ENCODE measurements at regions not wholly inside any gene's neighbourhood (a gene's known extent, or its start where the extent isn't known, plus 50 kb on each side); places are given as distances from the start of the nearest gene placed in this dataset.

- no peak for TF ChIP-seq ZNF16 (tag by site-specific recombination; IDR thresholded peaks at IDR 0.05; ENCODE audit: low read depth)
These were observed 542.6 kb downstream of the TMEM114 start (continued) for GRCh38 chr16:8047736-8048135.

- TF ChIP-seq ZFHX2 (tag by site-specific recombination; conservative IDR thresholded peaks at IDR 0.05) = no peak
- TF ChIP-seq SP7 (tag by site-specific recombination; IDR thresholded peaks at IDR 0.05) = no peak
- TF ChIP-seq BCL6B (tag by site-specific recombination; IDR thresholded peaks at IDR 0.05) = no peak
- no peak for TF ChIP-seq ZNF837 (tag by site-specific recombination; IDR thresholded peaks at IDR 0.05)
- TF ChIP-seq ZNF37A (tag by site-specific recombination; IDR thresholded peaks at IDR 0.05) = no peak
- TF ChIP-seq ZNF529 (tag by site-specific recombination; IDR thresholded peaks at IDR 0.05; ENCODE audit: insufficient replicate concordance) = no peak
- TF ChIP-seq TRIM28 (IDR thresholded peaks at IDR 0.05; ENCODE audit: borderline replicate concordance, low read length) = no peak
- no peak for TF ChIP-seq SETDB1 (IDR thresholded peaks at IDR 0.05; ENCODE audit: insufficient read length, low read length)
- no peaks in the 10 kb centered on the region for H3K4me1 ChIP-seq (ENCODE audit: control insufficient read depth, insufficient read depth, low read length)
- H3K4me3 ChIP-seq (ENCODE audit: low read depth, low read length) = no peak overlapping the region
- no peak overlapping the region for H3K27ac ChIP-seq (ENCODE audit: extremely low read depth, low read depth, low read length)
- H3K36me3 ChIP-seq (ENCODE audit: control insufficient read depth in 2 of 2, insufficient read depth in 1 of 2, low read length in 2 of 2) = no peaks in the 10 kb centered on the region
- POLR2A ChIA-PET = no interaction called here
- no peaks in the 10 kb centered on the region for H3K9me3 ChIP-seq (ENCODE audit: control insufficient read depth, insufficient read depth, low read depth, low read length)
- CTCF ChIA-PET = no interaction called here
These were observed 545.5 kb downstream of the TMEM114 start for GRCh38 chr16:8044796-8045195.

DNA sequence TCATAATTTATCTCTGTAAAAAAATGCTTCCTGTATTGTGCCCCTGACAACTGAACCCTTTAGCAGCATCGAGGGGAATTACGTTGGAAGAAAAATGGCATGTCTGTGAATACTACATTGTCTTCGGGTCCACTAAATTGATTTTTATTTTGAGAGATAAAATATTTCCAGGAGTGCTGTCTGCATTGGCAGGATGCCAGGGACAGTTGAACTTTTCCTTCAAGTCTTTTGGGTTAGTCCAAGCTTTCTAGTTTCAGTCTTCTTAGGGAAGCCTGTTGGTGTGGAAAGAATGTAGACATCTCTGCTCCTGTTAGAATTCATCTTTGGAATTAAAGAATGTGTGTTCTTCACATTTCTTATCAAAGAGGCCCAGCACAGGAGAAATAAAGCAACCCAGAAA is 557.9 kb downstream of the TMEM114 start:
- Histone ChIP-seq H3K36me3 (ENCODE audit: control insufficient read depth in 2 of 2, insufficient read depth in 1 of 2, low read length in 2 of 2) (no peaks in the 10 kb centered on the region), H3K9me3 (ENCODE audit: control insufficient read depth, insufficient read depth, low read depth, low read length) (no peaks in the 10 kb centered on the region), H3K4me1 (ENCODE audit: control insufficient read depth, insufficient read depth, low read length) (no peaks in the 10 kb centered on the region), H3K27ac (ENCODE audit: extremely low read depth, low read depth, low read length) (no peak overlapping the region), H3K4me3 (ENCODE audit: low read depth, low read length) (no peak overlapping the region)
- CTCF ChIA-PET = no interaction called here
- POLR2A ChIA-PET = no interaction called here
- TF ChIP-seq ZNF133 (tag by site-specific recombination; IDR thresholded peaks at IDR 0.05) = no peak
- no peak for TF ChIP-seq ZNF510 (tag by site-specific recombination; IDR thresholded peaks at IDR 0.05; ENCODE audit: insufficient replicate concordance)
- no peak for TF ChIP-seq ZNF223 (tag by site-specific recombination; IDR thresholded peaks at IDR 0.05)
- no peak for TF ChIP-seq ZNF350 (tag by site-specific recombination; IDR thresholded peaks at IDR 0.05)
- TF ChIP-seq ZNF146 (tag by site-specific recombination; IDR thresholded peaks at IDR 0.05) = no peak
- TF ChIP-seq, protein P1, sequence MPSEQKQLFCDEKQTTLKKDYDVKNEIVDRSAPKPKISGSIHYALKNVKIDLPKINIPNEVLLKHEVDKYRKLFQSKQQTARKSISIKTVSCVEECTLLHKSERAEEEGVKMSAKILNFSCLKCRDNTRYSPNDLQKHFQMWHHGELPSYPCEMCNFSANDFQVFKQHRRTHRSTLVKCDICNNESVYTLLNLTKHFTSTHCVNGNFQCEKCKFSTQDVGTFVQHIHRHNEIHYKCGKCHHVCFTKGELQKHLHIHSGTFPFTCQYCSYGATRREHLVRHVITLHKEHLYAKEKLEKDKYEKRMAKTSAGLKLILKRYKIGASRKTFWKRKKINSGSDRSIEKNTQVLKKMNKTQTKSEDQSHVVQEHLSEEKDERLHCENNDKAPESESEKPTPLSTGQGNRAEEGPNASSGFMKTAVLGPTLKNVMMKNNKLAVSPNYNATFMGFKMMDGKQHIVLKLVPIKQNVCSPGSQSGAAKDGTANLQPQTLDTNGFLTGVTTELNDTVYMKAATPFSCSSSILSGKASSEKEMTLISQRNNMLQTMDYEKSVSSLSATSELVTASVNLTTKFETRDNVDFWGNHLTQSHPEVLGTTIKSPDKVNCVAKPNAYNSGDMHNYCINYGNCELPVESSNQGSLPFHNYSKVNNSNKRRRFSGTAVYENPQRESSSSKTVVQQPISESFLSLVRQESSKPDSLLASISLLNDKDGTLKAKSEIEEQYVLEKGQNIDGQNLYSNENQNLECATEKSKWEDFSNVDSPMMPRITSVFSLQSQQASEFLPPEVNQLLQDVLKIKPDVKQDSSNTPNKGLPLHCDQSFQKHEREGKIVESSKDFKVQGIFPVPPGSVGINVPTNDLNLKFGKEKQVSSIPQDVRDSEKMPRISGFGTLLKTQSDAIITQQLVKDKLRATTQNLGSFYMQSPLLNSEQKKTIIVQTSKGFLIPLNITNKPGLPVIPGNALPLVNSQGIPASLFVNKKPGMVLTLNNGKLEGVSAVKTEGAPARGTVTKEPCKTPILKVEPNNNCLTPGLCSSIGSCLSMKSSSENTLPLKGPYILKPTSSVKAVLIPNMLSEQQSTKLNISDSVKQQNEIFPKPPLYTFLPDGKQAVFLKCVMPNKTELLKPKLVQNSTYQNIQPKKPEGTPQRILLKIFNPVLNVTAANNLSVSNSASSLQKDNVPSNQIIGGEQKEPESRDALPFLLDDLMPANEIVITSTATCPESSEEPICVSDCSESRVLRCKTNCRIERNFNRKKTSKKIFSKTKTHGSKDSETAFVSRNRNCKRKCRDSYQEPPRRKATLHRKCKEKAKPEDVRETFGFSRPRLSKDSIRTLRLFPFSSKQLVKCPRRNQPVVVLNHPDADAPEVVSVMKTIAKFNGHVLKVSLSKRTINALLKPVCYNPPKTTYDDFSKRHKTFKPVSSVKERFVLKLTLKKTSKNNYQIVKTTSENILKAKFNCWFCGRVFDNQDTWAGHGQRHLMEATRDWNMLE (tag by site-specific recombination; conservative IDR thresholded peaks at IDR 0.05; ENCODE audit: low read depth) = no peak
- TF ChIP-seq, protein P2, sequence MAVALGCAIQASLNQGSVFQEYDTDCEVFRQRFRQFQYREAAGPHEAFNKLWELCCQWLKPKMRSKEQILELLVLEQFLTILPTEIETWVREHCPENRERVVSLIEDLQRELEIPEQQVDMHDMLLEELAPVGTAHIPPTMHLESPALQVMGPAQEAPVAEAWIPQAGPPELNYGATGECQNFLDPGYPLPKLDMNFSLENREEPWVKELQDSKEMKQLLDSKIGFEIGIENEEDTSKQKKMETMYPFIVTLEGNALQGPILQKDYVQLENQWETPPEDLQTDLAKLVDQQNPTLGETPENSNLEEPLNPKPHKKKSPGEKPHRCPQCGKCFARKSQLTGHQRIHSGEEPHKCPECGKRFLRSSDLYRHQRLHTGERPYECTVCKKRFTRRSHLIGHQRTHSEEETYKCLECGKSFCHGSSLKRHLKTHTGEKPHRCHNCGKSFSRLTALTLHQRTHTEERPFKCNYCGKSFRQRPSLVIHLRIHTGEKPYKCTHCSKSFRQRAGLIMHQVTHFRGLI (tag by site-specific recombination; IDR thresholded peaks at IDR 0.05) = no peak
- TF ChIP-seq, protein P3, sequence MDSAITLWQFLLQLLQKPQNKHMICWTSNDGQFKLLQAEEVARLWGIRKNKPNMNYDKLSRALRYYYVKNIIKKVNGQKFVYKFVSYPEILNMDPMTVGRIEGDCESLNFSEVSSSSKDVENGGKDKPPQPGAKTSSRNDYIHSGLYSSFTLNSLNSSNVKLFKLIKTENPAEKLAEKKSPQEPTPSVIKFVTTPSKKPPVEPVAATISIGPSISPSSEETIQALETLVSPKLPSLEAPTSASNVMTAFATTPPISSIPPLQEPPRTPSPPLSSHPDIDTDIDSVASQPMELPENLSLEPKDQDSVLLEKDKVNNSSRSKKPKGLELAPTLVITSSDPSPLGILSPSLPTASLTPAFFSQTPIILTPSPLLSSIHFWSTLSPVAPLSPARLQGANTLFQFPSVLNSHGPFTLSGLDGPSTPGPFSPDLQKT (IDR thresholded peaks at IDR 0.05; ENCODE audit: borderline replicate concordance, low read depth, low read length) = no peak
- no peak for TF ChIP-seq FEZF1 (tag by site-specific recombination; IDR thresholded peaks at IDR 0.05)
- TF ChIP-seq, protein P4, sequence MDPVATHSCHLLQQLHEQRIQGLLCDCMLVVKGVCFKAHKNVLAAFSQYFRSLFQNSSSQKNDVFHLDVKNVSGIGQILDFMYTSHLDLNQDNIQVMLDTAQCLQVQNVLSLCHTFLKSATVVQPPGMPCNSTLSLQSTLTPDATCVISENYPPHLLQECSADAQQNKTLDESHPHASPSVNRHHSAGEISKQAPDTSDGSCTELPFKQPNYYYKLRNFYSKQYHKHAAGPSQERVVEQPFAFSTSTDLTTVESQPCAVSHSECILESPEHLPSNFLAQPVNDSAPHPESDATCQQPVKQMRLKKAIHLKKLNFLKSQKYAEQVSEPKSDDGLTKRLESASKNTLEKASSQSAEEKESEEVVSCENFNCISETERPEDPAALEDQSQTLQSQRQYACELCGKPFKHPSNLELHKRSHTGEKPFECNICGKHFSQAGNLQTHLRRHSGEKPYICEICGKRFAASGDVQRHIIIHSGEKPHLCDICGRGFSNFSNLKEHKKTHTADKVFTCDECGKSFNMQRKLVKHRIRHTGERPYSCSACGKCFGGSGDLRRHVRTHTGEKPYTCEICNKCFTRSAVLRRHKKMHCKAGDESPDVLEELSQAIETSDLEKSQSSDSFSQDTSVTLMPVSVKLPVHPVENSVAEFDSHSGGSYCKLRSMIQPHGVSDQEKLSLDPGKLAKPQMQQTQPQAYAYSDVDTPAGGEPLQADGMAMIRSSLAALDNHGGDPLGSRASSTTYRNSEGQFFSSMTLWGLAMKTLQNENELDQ (tag by site-specific recombination; IDR thresholded peaks at IDR 0.05; ENCODE audit: low read depth) = no peak
- TF ChIP-seq ZNF37A (tag by site-specific recombination; IDR thresholded peaks at IDR 0.05) = no peak
- TF ChIP-seq ZNF221 (tag by site-specific recombination; IDR thresholded peaks at IDR 0.05; ENCODE audit: borderline replicate concordance) = no peak
- TF ChIP-seq KLF8 (tag by site-specific recombination; IDR thresholded peaks at IDR 0.05) = no peak
- no peak for TF ChIP-seq ZNF366 (tag by site-specific recombination; conservative IDR thresholded peaks at IDR 0.05)
